ENCODE measurements at regions not wholly inside any gene's neighbourhood (a gene's known extent, or its start where the extent isn't known, plus 50 kb on each side); places are given as distances from the start of the nearest gene placed in this dataset.

GRCh38 chr14:81940651-81941050 is 407.0 kb upstream of the SEL1L start:
- no peak for TF ChIP-seq CTCF (IDR thresholded peaks at IDR 0.05; ENCODE audit: insufficient read depth, low read length, poor library complexity, severe bottlenecking)
- H3K27me3 ChIP-seq (replicated peaks; ENCODE audit: control insufficient read depth, insufficient read depth, low read length): no peaks in the 10 kb centered on the region
- no peaks in the 10 kb centered on the region for H3K36me3 ChIP-seq (ENCODE audit: control insufficient read depth, insufficient read depth, low read length)
- no peak overlapping the region for H3K4me3 ChIP-seq (replicated peaks; ENCODE audit: low read depth, low read length)
- DNase-seq (ENCODE audit: extremely low read depth, insufficient read length): no peak

- no peaks in the 10 kb centered on the region for H3K36me3 ChIP-seq (ENCODE audit: control insufficient read depth, insufficient read depth, low read length)
- no peak overlapping the region for H3K4me3 ChIP-seq (replicated peaks; ENCODE audit: low read depth, low read length)
- no peak for DNase-seq (ENCODE audit: extremely low read depth, insufficient read length)
- TF ChIP-seq CTCF (IDR thresholded peaks at IDR 0.05; ENCODE audit: insufficient read depth, low read length, poor library complexity, severe bottlenecking): no peak
- no peaks in the 10 kb centered on the region for H3K27me3 ChIP-seq (replicated peaks; ENCODE audit: control insufficient read depth, insufficient read depth, low read length)
These were observed 408.4 kb upstream of the SEL1L start for GRCh38 chr14:81942071-81942470.

GRCh38 chr14:81946375-81946774 is 412.7 kb upstream of the SEL1L start:
- H3K27me3 ChIP-seq (replicated peaks; ENCODE audit: control insufficient read depth, insufficient read depth, low read length): no peaks in the 10 kb centered on the region
- H3K36me3 ChIP-seq (ENCODE audit: control insufficient read depth, insufficient read depth, low read length): no peaks in the 10 kb centered on the region
- no peak for DNase-seq (ENCODE audit: extremely low read depth, insufficient read length)
- H3K4me3 ChIP-seq (replicated peaks; ENCODE audit: low read depth, low read length): no peak overlapping the region
- TF ChIP-seq CTCF (IDR thresholded peaks at IDR 0.05; ENCODE audit: insufficient read depth, low read length, poor library complexity, severe bottlenecking): no peak

- H3K4me3 ChIP-seq (replicated peaks; ENCODE audit: low read depth, low read length): no peak overlapping the region
- no peaks in the 10 kb centered on the region for H3K36me3 ChIP-seq (ENCODE audit: control insufficient read depth, insufficient read depth, low read length)
- no peak for TF ChIP-seq CTCF (IDR thresholded peaks at IDR 0.05; ENCODE audit: insufficient read depth, low read length, poor library complexity, severe bottlenecking)
- H3K27me3 ChIP-seq (replicated peaks; ENCODE audit: control insufficient read depth, insufficient read depth, low read length): no peaks in the 10 kb centered on the region
- no peak for DNase-seq (ENCODE audit: extremely low read depth, insufficient read length)
These were observed 413.5 kb upstream of the SEL1L start for GRCh38 chr14:81946834-81947798.

GRCh38 chr14:81952917-81953316 is 419.3 kb upstream of the SEL1L start:
- H3K27me3 ChIP-seq (replicated peaks; ENCODE audit: control insufficient read depth, insufficient read depth, low read length): no peaks in the 10 kb centered on the region
- H3K4me3 ChIP-seq (replicated peaks; ENCODE audit: low read depth, low read length): no peak overlapping the region
- no peaks in the 10 kb centered on the region for H3K36me3 ChIP-seq (ENCODE audit: control insufficient read depth, insufficient read depth, low read length)
- no peak for TF ChIP-seq CTCF (IDR thresholded peaks at IDR 0.05; ENCODE audit: insufficient read depth, low read length, poor library complexity, severe bottlenecking)
- DNase-seq (ENCODE audit: extremely low read depth, insufficient read length): no peak
